H1 (cell line): ENCODE measurements at regions not wholly inside any gene's neighbourhood (a gene's known extent, or its start where the extent isn't known, plus 50 kb on each side); places are given as distances from the start of the nearest gene placed in this dataset.

Experiments used
- CHD1 ChIP-seq: IDR thresholded peaks from 2 replicates; pipeline ENCODE4 v1.6.1; 2012; ENCODE audit warnings: low read depth, low read length, improper control_type of control experiment
- EP300 ChIP-seq, 2 experiments: IDR thresholded peaks; 1 replicate in 1 of 2; 2 replicates in 1 of 2; pipeline ENCODE4 v1.6.1; 2011 to 2012; ENCODE audit warnings: low read depth in 2 of 2, low read length in 2 of 2, mild to moderate bottlenecking in 2 of 2, borderline replicate concordance in 1 of 2, inconsistent platforms in 1 of 2, moderate library complexity in 1 of 2
- FOSL1 ChIP-seq: IDR thresholded peaks from 2 replicates; pipeline ENCODE4 v1.6.1; 2011; ENCODE audit warnings: mild to moderate bottlenecking, low read depth, low read length, moderate library complexity; ENCODE audit not compliant: insufficient read depth
- HDAC2 ChIP-seq, 2 experiments: fragments of 300-600 bp in 1 of 2; sonication (generic) in 1 of 2; IDR thresholded peaks; 2 replicates each; pipeline ENCODE4 v1.6.1; 2011 to 2012; ENCODE audit warnings: low read depth in 2 of 2, low read length in 2 of 2, mild to moderate bottlenecking in 2 of 2, moderate library complexity in 2 of 2, borderline replicate concordance in 1 of 2, inconsistent platforms in 1 of 2
- KDM1A ChIP-seq: fragments of 200-600, 300-600 bp; sonication (generic); IDR thresholded peaks from 2 replicates; pipeline ENCODE4 v1.7.1; 2016; ENCODE audit warnings: mild to moderate bottlenecking, low read length, borderline replicate concordance
- POLR2AphosphoS5 ChIP-seq: IDR thresholded peaks from 2 replicates; pipeline ENCODE4 v1.6.1; 2011; ENCODE audit warnings: low read depth, low read length
- RXRA ChIP-seq: IDR thresholded peaks from 2 replicates; pipeline ENCODE4 v1.6.1; 2011; ENCODE audit warnings: low read depth, mild to moderate bottlenecking, low read length, moderate library complexity; ENCODE audit not compliant: insufficient read depth
- SIX5 ChIP-seq: IDR thresholded peaks from 2 replicates; pipeline ENCODE4 v1.6.1; 2011; ENCODE audit warnings: mild to moderate bottlenecking, low read depth, low read length
- ZNF274 ChIP-seq: IDR thresholded peaks from 2 replicates; pipeline ENCODE4 v1.7.0; 2012; ENCODE audit warnings: low read length, borderline replicate concordance; ENCODE audit errors: extremely low read depth
- TF ChIP-seq, protein P1 (sequence below), 3 experiments: IDR thresholded peaks; 1 replicate in 2 of 3; 2 replicates in 1 of 3; pipeline versions ENCODE4 v1.5.1 to v1.6.1; 2011; ENCODE audit warnings: low read length in 3 of 3, mild to moderate bottlenecking in 3 of 3, inconsistent platforms in 2 of 3, low read depth in 1 of 3, moderate library complexity in 1 of 3; ENCODE audit not compliant: insufficient read depth in 1 of 3; ENCODE audit errors: control extremely low read depth in 1 of 3
- TF ChIP-seq, protein P2 (sequence below): IDR thresholded peaks from 2 replicates; pipeline ENCODE4 v1.6.1; 2012; ENCODE audit warnings: inconsistent platforms

DNA sequence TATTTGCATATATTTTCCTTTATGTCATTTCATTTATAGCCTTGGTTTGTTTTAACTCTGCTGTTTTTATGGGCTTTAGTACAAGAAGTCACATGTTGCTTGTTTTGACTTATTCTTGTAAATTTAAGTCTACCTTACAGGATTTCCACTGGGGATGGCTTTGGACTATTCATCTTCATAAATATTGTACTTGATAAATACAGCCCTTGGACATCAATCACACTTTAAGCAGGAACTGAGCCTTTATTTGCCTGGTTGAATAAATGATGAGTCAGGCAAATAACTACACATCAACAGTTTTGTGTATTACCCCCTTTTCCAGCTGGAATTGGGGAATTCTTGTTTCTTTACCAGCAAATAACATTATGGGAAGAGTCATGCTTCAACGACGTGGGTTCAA is 286.0 kb downstream of the CNTN3 start:
- TF ChIP-seq RXRA (no peak), POLR2AphosphoS5 (no peak), SIX5 (no peak), EP300 (IDR thresholded peaks at IDR 0.05; ENCODE audit: borderline replicate concordance in 1 of 2, low read depth in 2 of 2, low read length in 2 of 2) (no peak), CHD1 (no peak), HDAC2 (IDR thresholded peaks at IDR 0.05; ENCODE audit: borderline replicate concordance in 1 of 2, low read depth in 2 of 2, low read length in 2 of 2) (no peak), KDM1A (no peak), ZNF274 (no peak), FOSL1 (no peak)
- TF ChIP-seq, protein P1, sequence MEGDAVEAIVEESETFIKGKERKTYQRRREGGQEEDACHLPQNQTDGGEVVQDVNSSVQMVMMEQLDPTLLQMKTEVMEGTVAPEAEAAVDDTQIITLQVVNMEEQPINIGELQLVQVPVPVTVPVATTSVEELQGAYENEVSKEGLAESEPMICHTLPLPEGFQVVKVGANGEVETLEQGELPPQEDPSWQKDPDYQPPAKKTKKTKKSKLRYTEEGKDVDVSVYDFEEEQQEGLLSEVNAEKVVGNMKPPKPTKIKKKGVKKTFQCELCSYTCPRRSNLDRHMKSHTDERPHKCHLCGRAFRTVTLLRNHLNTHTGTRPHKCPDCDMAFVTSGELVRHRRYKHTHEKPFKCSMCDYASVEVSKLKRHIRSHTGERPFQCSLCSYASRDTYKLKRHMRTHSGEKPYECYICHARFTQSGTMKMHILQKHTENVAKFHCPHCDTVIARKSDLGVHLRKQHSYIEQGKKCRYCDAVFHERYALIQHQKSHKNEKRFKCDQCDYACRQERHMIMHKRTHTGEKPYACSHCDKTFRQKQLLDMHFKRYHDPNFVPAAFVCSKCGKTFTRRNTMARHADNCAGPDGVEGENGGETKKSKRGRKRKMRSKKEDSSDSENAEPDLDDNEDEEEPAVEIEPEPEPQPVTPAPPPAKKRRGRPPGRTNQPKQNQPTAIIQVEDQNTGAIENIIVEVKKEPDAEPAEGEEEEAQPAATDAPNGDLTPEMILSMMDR (IDR thresholded peaks at IDR 0.05; ENCODE audit: control extremely low read depth in 1 of 3, insufficient read depth in 1 of 3, low read depth in 1 of 3, low read length in 3 of 3) = no peak
- TF ChIP-seq, protein P2, sequence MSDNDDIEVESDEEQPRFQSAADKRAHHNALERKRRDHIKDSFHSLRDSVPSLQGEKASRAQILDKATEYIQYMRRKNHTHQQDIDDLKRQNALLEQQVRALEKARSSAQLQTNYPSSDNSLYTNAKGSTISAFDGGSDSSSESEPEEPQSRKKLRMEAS = no peak
